Breast epithelium (tissue), 3 donors: ENCODE measurements at regions not wholly inside any gene's neighbourhood (a gene's known extent, or its start where the extent isn't known, plus 50 kb on each side); places are given as distances from the start of the nearest gene placed in this dataset.

ENCODE experiments used
- CTCF ChIP-seq, 3 donors: fragments of 450-650 bp; IDR thresholded peaks; one replicate each; pipeline ENCODE4 v1.5.1; 2016 to 2017; ENCODE audit warnings: antibody characterized with exemption in 3 of 3, mild to moderate bottlenecking in 3 of 3, moderate library complexity in 3 of 3
- POLR2A ChIP-seq: fragments of 450-650 bp; IDR thresholded peaks from one replicate; pipeline ENCODE4 v1.6.1; 2016; ENCODE audit warnings: antibody characterized with exemption, mild to moderate bottlenecking, moderate library complexity

DNA sequence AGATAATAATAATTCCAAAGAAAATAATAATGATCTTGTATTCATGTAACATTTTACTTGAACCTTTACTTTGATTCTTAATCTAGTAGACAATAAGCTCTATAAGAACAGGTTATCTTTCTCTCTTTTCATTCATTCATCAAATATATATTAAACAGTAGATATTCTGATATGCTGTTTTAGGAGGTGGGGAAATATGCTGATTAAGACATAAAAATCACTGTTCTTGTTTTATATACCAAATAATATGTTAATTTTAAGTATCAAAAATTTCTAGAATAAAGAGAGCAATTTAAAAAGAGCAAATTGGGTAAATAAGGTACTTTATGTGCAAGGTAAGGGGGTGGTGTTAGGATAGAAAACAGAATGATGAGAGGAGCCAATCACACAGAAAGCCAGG lies 401.9 kb downstream of the PDHA2 start:
- no peak for TF ChIP-seq CTCF (IDR thresholded peaks at IDR 0.05)
- TF ChIP-seq POLR2A = no peak
